GM03348 (cell line): ENCODE measurements at regions not wholly inside any gene's neighbourhood (a gene's known extent, or its start where the extent isn't known, plus 50 kb on each side); places are given as distances from the start of the nearest gene placed in this dataset.
"Not testable (repeated sequence)": the region's sequence is repeated elsewhere in the genome, so short reads cannot be mapped to it uniquely, and the experiment has no call there.

ENCODE experiments used
- DNase-seq: peaks from one replicate; pipeline ENCODE4 v3.0.0; 2012; ENCODE audit warnings: low spot score

GRCh38 chr14:104481323-104481722 is 98.2 kb upstream of the C14orf180 start:
- DNase-seq = no peak

GRCh38 chr14:104482017-104482416 is 97.5 kb upstream of the C14orf180 start:
- DNase-seq = not testable (repeated sequence)

GRCh38 chr14:104486222-104486923 is 93.2 kb upstream of the C14orf180 start:
- DNase-seq = no peak

- DNase-seq = no peak
Observed at GRCh38 chr14:104494483-104494882, 85.1 kb upstream of the C14orf180 start.

- DNase-seq = no peak
Observed at GRCh38 chr14:104496095-104496494, 83.5 kb upstream of the C14orf180 start.

- DNase-seq = no peak
Observed at GRCh38 chr14:104499784-104500760, 79.5 kb upstream of the C14orf180 start.

- DNase-seq = no peak
Observed at GRCh38 chr14:104502060-104502459, 77.5 kb upstream of the C14orf180 start.

- no peak for DNase-seq
Observed at GRCh38 chr14:104503691-104504090, 75.9 kb upstream of the C14orf180 start.

GRCh38 chr14:104504172-104504735 is 75.3 kb upstream of the C14orf180 start:
- no peak for DNase-seq

GRCh38 chr14:104505085-104506074 is 74.2 kb upstream of the C14orf180 start:
- no peak for DNase-seq

GRCh38 chr14:104506461-104507253 is 72.9 kb upstream of the C14orf180 start:
- DNase-seq = no peak

- DNase-seq = no peak
Observed at GRCh38 chr14:104507443-104507842, 72.1 kb upstream of the C14orf180 start.

- no peak for DNase-seq
Observed at GRCh38 chr14:104509673-104510072, 69.9 kb upstream of the C14orf180 start.

GRCh38 chr14:104510216-104510615 is 69.3 kb upstream of the C14orf180 start:
- no peak for DNase-seq

- DNase-seq = no peak
Observed at GRCh38 chr14:104510794-104511611, 68.6 kb upstream of the C14orf180 start.

- DNase-seq = no peak
Observed at GRCh38 chr14:104512061-104512460, 67.5 kb upstream of the C14orf180 start.

- no peak for DNase-seq
Observed at GRCh38 chr14:104512771-104513640, 66.6 kb upstream of the C14orf180 start.

GRCh38 chr14:104513641-104514046 is 65.9 kb upstream of the C14orf180 start:
- no peak for DNase-seq
